Suprapubic skin (tissue), 4 donors: ENCODE measurements at regions not wholly inside any gene's neighbourhood (a gene's known extent, or its start where the extent isn't known, plus 50 kb on each side); places are given as distances from the start of the nearest gene placed in this dataset.

Experiments
- CTCF ChIP-seq, 2 donors: fragments of 200-600 bp in 1 of 2; fragments of 450-650 bp in 1 of 2; sonication (generic) in 1 of 2; IDR thresholded peaks; one replicate each; pipeline ENCODE4 v1.5.1; 2016 to 2019; ENCODE audit warnings: antibody characterized with exemption in 2 of 2, mild to moderate bottlenecking in 1 of 2, moderate library complexity in 1 of 2
- EP300 ChIP-seq: sonication (generic); formaldehyde crosslinking; IDR thresholded peaks from one replicate; pipeline ENCODE4 v1.6.1; 2017; ENCODE audit warnings: antibody characterized with exemption
- POLR2AphosphoS5 ChIP-seq, 3 donors: sonication (generic); formaldehyde crosslinking; IDR thresholded peaks; one replicate each; pipeline ENCODE4 v1.6.1; 2017; ENCODE audit warnings: antibody characterized with exemption in 3 of 3

- no peak for TF ChIP-seq EP300
- TF ChIP-seq CTCF (IDR thresholded peaks at IDR 0.05): no peak
- no peak for TF ChIP-seq POLR2AphosphoS5 (IDR thresholded peaks at IDR 0.05)
Measured at GRCh38 chr11:129645943-129646342, 169.7 kb upstream of the TMEM45B start.
